ENCODE measurements at regions not wholly inside any gene's neighbourhood (a gene's known extent, or its start where the extent isn't known, plus 50 kb on each side); places are given as distances from the start of the nearest gene placed in this dataset.

GRCh38 chr1:229762891-229763290 is 136.8 kb downstream of the URB2 start:
- H3K4me1 ChIP-seq (ENCODE audit: insufficient read depth, insufficient read length), result no peaks in the 10 kb centered on the region
- no peaks in the 10 kb centered on the region for H3K27me3 ChIP-seq (ENCODE audit: insufficient read depth, insufficient read length)
- no peaks in the 10 kb centered on the region for H3K36me3 ChIP-seq (ENCODE audit: insufficient read depth, insufficient read length, low read length)
- TF ChIP-seq ZNF274 (IDR thresholded peaks at IDR 0.05; ENCODE audit: low read depth, low read length) (no peak), YY1 (IDR thresholded peaks at IDR 0.05; ENCODE audit: insufficient read depth, insufficient read length) (no peak), SUZ12 (IDR thresholded peaks at IDR 0.05; ENCODE audit: extremely low read depth, insufficient read depth, insufficient read length) (no peak)
- DNase-seq (ENCODE audit: low read depth, low spot score), result no peak
- no peak overlapping the region for H3K9ac ChIP-seq (ENCODE audit: insufficient read length, low read depth)
- H3K9me3 ChIP-seq (ENCODE audit: insufficient read depth, low read length), result no peaks in the 10 kb centered on the region
- H3K4me3 ChIP-seq (ENCODE audit: insufficient read length, low read depth), result no peak overlapping the region

GRCh38 chr1:229768232-229768631 is 142.2 kb downstream of the URB2 start:
- TF ChIP-seq YY1 (IDR thresholded peaks at IDR 0.05; ENCODE audit: insufficient read depth, insufficient read length), result no peak
- Histone ChIP-seq H3K9me3 (ENCODE audit: insufficient read depth, low read length) (no peaks in the 10 kb centered on the region), H3K36me3 (ENCODE audit: insufficient read depth, insufficient read length, low read length) (no peaks in the 10 kb centered on the region), H3K27me3 (ENCODE audit: insufficient read depth, insufficient read length) (no peaks in the 10 kb centered on the region), H3K9ac (ENCODE audit: insufficient read length, low read depth) (no peak overlapping the region), H3K4me3 (ENCODE audit: insufficient read length, low read depth) (no peak overlapping the region), H3K4me1 (ENCODE audit: insufficient read depth, insufficient read length) (no peaks in the 10 kb centered on the region)
- DNase-seq (ENCODE audit: low read depth, low spot score), result no peak

- no peaks in the 10 kb centered on the region for H3K27me3 ChIP-seq (ENCODE audit: insufficient read depth, insufficient read length)
- H3K4me3 ChIP-seq (ENCODE audit: insufficient read length, low read depth), result no peak overlapping the region
- H3K9me3 ChIP-seq (ENCODE audit: insufficient read depth, low read length), result no peaks in the 10 kb centered on the region
- H3K9ac ChIP-seq (ENCODE audit: insufficient read length, low read depth), result no peak overlapping the region
- TF ChIP-seq SUZ12 (IDR thresholded peaks at IDR 0.05; ENCODE audit: extremely low read depth, insufficient read depth, insufficient read length) (no peak), ZNF274 (IDR thresholded peaks at IDR 0.05; ENCODE audit: low read depth, low read length) (no peak)
- DNase-seq (ENCODE audit: low read depth, low spot score), result no peak
- H3K4me1 ChIP-seq (ENCODE audit: insufficient read depth, insufficient read length), result no peaks in the 10 kb centered on the region
- no peaks in the 10 kb centered on the region for H3K36me3 ChIP-seq (ENCODE audit: insufficient read depth, insufficient read length, low read length)
Observed at GRCh38 chr1:229769006-229769405, 143.0 kb downstream of the URB2 start.

GRCh38 chr1:229769809-229770208 is 143.8 kb downstream of the URB2 start:
- Histone ChIP-seq H3K27me3 (ENCODE audit: insufficient read depth, insufficient read length) (no peaks in the 10 kb centered on the region), H3K36me3 (ENCODE audit: insufficient read depth, insufficient read length, low read length) (no peaks in the 10 kb centered on the region), H3K9me3 (ENCODE audit: insufficient read depth, low read length) (no peaks in the 10 kb centered on the region), H3K9ac (ENCODE audit: insufficient read length, low read depth) (no peak overlapping the region), H3K4me3 (ENCODE audit: insufficient read length, low read depth) (no peak overlapping the region), H3K4me1 (ENCODE audit: insufficient read depth, insufficient read length) (no peaks in the 10 kb centered on the region)
- TF ChIP-seq SUZ12 (IDR thresholded peaks at IDR 0.05; ENCODE audit: extremely low read depth, insufficient read depth, insufficient read length) (no peak), ZNF274 (IDR thresholded peaks at IDR 0.05; ENCODE audit: low read depth, low read length) (no peak), YY1 (IDR thresholded peaks at IDR 0.05; ENCODE audit: insufficient read depth, insufficient read length) (no peak)
- DNase-seq (ENCODE audit: low read depth, low spot score), result no peak

- peaks cover 2% of the 10 kb centered on the region for H3K4me1 ChIP-seq (ENCODE audit: insufficient read depth, insufficient read length)
- H3K4me3 ChIP-seq (ENCODE audit: insufficient read length, low read depth), result no peak overlapping the region
- no peak for DNase-seq (ENCODE audit: low read depth, low spot score)
- no peak for TF ChIP-seq SUZ12 (IDR thresholded peaks at IDR 0.05; ENCODE audit: extremely low read depth, insufficient read depth, insufficient read length)
- TF ChIP-seq YY1 (IDR thresholded peaks at IDR 0.05; ENCODE audit: insufficient read depth, insufficient read length), result no peak
- no peak for TF ChIP-seq ZNF274 (IDR thresholded peaks at IDR 0.05; ENCODE audit: low read depth, low read length)
- H3K9me3 ChIP-seq (ENCODE audit: insufficient read depth, low read length), result no peaks in the 10 kb centered on the region
- no peaks in the 10 kb centered on the region for H3K27me3 ChIP-seq (ENCODE audit: insufficient read depth, insufficient read length)
- no peak overlapping the region for H3K9ac ChIP-seq (ENCODE audit: insufficient read length, low read depth)
- no peaks in the 10 kb centered on the region for H3K36me3 ChIP-seq (ENCODE audit: insufficient read depth, insufficient read length, low read length)
Observed at GRCh38 chr1:229778794-229779193, 152.7 kb downstream of the URB2 start.

- no peak for TF ChIP-seq SUZ12 (IDR thresholded peaks at IDR 0.05; ENCODE audit: extremely low read depth, insufficient read depth, insufficient read length)
- DNase-seq (ENCODE audit: low read depth, low spot score), result no peak
Observed at GRCh38 chr1:229781453-229781852, 155.4 kb downstream of the URB2 start.

GRCh38 chr1:229782469-229782868 is 156.4 kb downstream of the URB2 start:
- H3K27me3 ChIP-seq (ENCODE audit: insufficient read depth, insufficient read length), result no peaks in the 10 kb centered on the region

More at GRCh38 chr1:229781453-229781852, 155.4 kb downstream of the URB2 start:
- no peak overlapping the region for H3K9ac ChIP-seq (ENCODE audit: insufficient read length, low read depth)
- no peak overlapping the region for H3K4me3 ChIP-seq (ENCODE audit: insufficient read length, low read depth)
- H3K9me3 ChIP-seq (ENCODE audit: insufficient read depth, low read length), result peaks cover 11% of the 10 kb centered on the region
- H3K27me3 ChIP-seq (ENCODE audit: insufficient read depth, insufficient read length), result no peaks in the 10 kb centered on the region
- H3K36me3 ChIP-seq (ENCODE audit: insufficient read depth, insufficient read length, low read length), result no peaks in the 10 kb centered on the region
- peaks cover 2% of the 10 kb centered on the region for H3K4me1 ChIP-seq (ENCODE audit: insufficient read depth, insufficient read length)

GRCh38 chr1:229784834-229785233 is 158.8 kb downstream of the URB2 start:
- no peaks in the 10 kb centered on the region for H3K27me3 ChIP-seq (ENCODE audit: insufficient read depth, insufficient read length)
- H3K9me3 ChIP-seq (ENCODE audit: insufficient read depth, low read length), result peaks cover 30% of the 10 kb centered on the region
- H3K36me3 ChIP-seq (ENCODE audit: insufficient read depth, insufficient read length, low read length), result no peaks in the 10 kb centered on the region
- TF ChIP-seq SUZ12 (IDR thresholded peaks at IDR 0.05; ENCODE audit: extremely low read depth, insufficient read depth, insufficient read length), result no peak
- TF ChIP-seq YY1 (IDR thresholded peaks at IDR 0.05; ENCODE audit: insufficient read depth, insufficient read length), result no peak
- no peak for TF ChIP-seq ZNF274 (IDR thresholded peaks at IDR 0.05; ENCODE audit: low read depth, low read length)
- H3K9ac ChIP-seq (ENCODE audit: insufficient read length, low read depth), result no peak overlapping the region
- H3K4me1 ChIP-seq (ENCODE audit: insufficient read depth, insufficient read length), result peaks cover 2% of the 10 kb centered on the region
- no peak overlapping the region for H3K4me3 ChIP-seq (ENCODE audit: insufficient read length, low read depth)
- DNase-seq (ENCODE audit: low read depth, low spot score), result no peak

More at GRCh38 chr1:229782469-229782868, 156.4 kb downstream of the URB2 start:
- Histone ChIP-seq H3K4me3 (ENCODE audit: insufficient read length, low read depth) (no peak overlapping the region), H3K36me3 (ENCODE audit: insufficient read depth, insufficient read length, low read length) (no peaks in the 10 kb centered on the region), H3K4me1 (ENCODE audit: insufficient read depth, insufficient read length) (peaks cover 2% of the 10 kb centered on the region), H3K9ac (ENCODE audit: insufficient read length, low read depth) (no peak overlapping the region), H3K9me3 (ENCODE audit: insufficient read depth, low read length) (peaks cover 21% of the 10 kb centered on the region)
- no peak for DNase-seq (ENCODE audit: low read depth, low spot score)
- no peak for TF ChIP-seq YY1 (IDR thresholded peaks at IDR 0.05; ENCODE audit: insufficient read depth, insufficient read length)
- no peak for TF ChIP-seq ZNF274 (IDR thresholded peaks at IDR 0.05; ENCODE audit: low read depth, low read length)
- no peak for TF ChIP-seq SUZ12 (IDR thresholded peaks at IDR 0.05; ENCODE audit: extremely low read depth, insufficient read depth, insufficient read length)

Measured in NT2/D1 (cell line).